ENCODE measurements at regions not wholly inside any gene's neighbourhood (a gene's known extent, or its start where the extent isn't known, plus 50 kb on each side); places are given as distances from the start of the nearest gene placed in this dataset.

DNA sequence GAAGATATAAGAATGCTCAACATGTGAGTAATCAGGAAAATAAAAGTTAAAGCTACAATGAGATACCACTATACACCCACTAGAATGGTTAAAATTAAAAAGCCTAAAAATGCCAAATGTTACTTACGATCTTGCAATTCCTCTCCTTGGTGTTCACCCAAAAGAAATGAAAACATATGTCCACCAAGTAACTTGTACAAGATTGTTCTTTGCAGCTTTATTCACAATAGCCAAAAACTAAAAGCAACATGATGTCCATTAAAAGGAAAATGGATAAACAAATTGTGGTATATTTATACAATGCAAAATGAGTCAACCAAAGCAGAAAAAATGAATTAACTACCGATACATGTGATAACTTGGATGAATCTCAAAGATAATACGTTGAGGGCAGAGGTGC lies 301.6 kb upstream of the THBS1 start:
- no peak for DNase-seq (ENCODE audit: low read depth)

DNA sequence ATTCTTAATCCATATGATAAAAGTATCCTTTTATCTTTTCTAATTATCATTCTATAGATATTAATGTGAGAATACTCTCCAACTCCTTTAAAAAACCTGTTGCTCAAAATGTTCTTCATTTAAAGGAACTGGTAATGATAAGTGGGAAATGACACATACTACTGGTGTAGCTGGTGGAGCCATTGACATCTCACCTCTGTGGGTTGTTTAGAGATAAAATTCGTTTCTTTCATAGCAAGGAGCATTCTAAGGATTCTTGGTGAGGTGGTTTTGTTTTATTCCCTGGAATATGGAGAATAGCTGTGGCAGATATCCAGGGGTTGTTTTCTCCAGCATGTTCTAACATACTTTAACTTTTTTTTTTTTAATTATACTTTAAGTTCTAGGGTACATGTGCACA lies 299.8 kb upstream of the THBS1 start:
- DNase-seq (ENCODE audit: low read depth), result no peak

GRCh38 chr15:39282663-39283208 lies 298.1 kb upstream of the THBS1 start:
- no peak for DNase-seq (ENCODE audit: low read depth)

- DNase-seq (ENCODE audit: low read depth), result no peak
Measured at GRCh38 chr15:39283531-39283930, 297.3 kb upstream of the THBS1 start.

DNA sequence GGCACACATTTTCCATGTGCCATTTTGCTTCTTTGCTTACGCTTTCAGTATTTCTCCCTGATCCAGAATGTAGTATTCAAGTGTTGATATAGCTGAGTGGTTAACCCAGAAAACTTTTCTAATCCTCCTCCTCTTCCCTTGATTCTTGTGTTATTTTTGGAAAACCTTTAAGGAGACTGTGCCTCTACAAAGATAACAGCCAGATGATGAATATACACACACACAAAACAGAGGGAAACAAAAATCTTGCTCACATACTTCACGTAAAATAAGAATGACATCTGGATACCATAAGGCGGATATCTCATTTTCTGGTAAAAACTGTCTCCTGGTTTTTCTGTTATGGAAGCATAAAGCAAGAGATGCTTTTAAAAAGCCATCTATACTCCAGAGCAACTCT lies 295.8 kb upstream of the THBS1 start:
- DNase-seq (ENCODE audit: low read depth), result no peak

- no peak for DNase-seq (ENCODE audit: low read depth)
Measured at GRCh38 chr15:39285663-39286062, 295.2 kb upstream of the THBS1 start.

- DNase-seq (ENCODE audit: low read depth), result no peak
Measured at GRCh38 chr15:39286706-39287105, 294.2 kb upstream of the THBS1 start.

DNA sequence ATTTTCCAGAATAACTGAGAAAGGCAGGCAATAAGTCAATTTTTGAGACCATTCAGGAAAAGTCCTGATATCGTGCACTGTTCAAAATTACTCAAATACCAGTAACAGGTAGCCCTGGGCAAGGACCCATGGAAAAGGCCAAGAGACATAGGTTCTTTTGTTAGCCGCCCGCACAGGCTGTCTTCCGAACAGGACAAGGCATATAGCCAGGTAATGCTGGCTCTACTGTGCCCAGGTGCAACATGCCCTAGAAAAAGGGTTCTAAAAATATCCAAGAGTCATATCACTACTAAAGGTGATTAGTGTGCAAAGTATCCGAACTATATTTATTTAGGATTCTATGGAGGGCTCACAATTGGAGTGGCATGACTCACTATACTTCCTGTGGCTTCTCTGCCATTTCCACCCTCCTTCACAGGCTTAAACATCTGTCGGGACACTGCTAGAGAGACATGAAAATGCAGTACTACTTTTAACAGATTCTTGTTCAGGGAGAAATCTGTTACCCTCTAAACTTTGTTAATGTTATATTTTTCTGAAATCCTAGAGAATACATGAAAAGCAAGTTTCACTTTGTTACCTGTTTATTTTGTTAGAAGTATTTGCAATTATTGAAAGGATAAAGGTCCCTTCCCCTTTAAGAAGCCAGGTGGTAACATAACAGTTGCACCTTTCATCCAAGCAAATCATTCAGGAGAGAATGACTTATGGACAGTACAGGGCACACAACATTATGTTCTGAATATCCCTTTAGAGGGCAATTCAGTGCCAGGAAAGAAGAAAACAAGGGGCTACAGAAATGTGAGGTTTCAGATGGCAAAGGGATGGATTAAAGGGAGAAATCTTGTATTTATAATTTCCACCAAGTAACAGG lies 293.3 kb upstream of the THBS1 start:
- no peak for DNase-seq (ENCODE audit: low read depth)

- no peak for DNase-seq (ENCODE audit: low read depth)
Measured at GRCh38 chr15:39290711-39291435, 290.0 kb upstream of the THBS1 start.

GRCh38 chr15:39291690-39292089 lies 289.2 kb upstream of the THBS1 start:
- no peak for DNase-seq (ENCODE audit: low read depth)

DNA sequence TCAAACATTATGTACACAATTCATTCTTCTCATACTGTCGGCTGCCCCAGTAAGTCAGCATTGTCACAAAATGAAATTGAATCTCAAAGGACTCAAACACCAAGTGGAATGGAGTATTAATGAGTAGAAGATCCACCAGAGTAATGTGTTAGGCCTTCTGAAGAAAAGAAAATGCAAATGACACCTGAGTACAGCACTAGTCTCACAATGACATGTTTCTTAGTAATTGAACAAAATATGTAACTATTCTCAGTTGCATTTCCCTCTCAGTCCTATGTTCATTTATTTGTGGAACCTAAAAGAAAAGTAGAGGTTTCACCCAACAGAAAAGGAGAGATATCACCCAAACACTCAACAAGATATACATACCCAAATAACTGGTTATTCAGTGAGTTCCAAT lies 283.9 kb upstream of the THBS1 start:
- DNase-seq (ENCODE audit: low read depth), result no peak

DNA sequence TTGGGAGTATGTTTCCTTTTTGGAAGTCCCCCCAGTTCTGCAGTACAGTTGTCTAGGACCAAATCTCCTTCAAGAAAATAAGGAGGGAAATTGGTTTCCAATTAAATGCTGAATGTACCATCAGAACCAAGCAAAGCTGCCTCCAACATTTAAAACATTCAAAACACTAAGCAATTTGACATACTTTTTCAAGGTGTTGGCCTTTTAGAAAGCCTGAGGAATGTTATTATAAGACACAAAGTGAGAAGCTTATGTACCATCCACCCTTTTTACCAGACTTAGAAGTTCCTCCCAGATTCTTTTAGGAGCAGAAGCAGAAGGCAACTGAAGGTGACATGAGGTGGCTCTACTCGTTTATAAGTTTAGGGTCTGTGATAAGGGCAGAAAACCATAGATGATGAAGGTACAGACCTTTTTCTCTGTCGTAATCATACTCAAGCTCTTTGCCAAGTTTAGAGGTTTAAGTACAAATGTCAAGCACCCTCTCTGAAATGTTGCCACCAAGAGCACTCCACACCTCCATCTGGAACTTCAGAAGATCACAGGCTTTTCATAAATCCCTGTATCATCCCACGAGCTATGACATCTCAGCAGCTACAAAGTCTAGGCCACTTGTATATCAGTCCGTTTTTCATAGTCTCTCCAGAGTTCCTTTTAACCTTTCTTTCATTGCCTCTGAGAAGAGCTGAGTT lies 282.5 kb upstream of the THBS1 start:
- DNase-seq (ENCODE audit: low read depth), result no peak

GRCh38 chr15:39299486-39300267 lies 281.2 kb upstream of the THBS1 start:
- no peak for DNase-seq (ENCODE audit: low read depth)

GRCh38 chr15:39300451-39301153 lies 280.3 kb upstream of the THBS1 start:
- DNase-seq (ENCODE audit: low read depth), result no peak

DNA sequence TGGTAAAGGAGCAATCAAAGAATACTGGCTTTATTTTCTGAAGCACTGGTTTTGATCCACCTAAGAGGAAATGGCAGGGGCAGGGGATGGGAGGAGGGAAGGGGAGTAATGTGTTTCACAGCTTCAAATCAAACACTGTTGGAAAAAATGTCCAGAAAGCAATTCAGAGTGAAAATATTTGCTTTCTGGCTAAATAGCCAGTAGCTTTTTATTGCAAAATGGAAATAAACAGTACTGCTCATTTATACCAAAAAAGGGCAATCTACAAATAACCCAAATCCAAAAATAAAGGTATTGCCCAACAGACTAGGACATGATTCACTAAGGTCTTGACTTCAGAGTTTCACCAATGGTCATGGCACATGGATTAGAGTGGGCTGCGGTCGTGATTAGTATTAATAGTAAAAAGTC lies 279.3 kb upstream of the THBS1 start:
- no peak for DNase-seq (ENCODE audit: low read depth)

GRCh38 chr15:39302936-39303335 lies 277.9 kb upstream of the THBS1 start:
- DNase-seq (ENCODE audit: low read depth), result no peak

DNA sequence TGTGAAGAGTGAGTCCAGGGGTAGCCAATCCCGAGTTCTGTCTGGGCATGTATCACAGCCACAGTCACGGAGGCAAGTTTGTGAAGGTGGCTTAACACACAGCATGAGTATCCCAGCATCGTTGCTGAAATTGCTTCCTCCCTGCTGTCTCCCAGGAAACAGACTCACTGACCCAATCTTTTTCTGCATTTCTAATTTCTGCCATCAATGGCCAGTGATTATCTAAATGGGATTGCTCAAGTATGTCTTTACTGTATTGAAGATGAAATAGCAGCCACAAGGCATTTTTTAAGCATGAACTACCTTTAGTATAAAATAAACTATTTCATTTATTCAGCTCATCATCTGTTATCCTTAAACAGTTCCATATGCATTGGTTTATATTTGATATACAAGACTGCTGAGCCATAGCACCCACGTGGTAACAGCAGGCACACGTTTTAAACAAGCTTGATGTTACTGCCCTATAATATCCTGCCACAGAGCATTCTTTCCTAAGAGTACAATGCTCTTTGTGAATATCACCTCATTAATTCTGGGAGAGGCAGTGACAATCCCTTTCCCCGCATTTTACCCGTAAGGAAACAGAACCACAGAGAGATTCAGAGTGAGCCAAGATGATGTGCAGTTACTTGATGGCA lies 276.6 kb upstream of the THBS1 start:
- DNase-seq (ENCODE audit: low read depth), result no peak

- no peak for DNase-seq (ENCODE audit: low read depth)
Measured at GRCh38 chr15:39304931-39305728, 275.7 kb upstream of the THBS1 start.

- no peak for DNase-seq (ENCODE audit: low read depth)
Measured at GRCh38 chr15:39310633-39311032, 270.2 kb upstream of the THBS1 start.

DNA sequence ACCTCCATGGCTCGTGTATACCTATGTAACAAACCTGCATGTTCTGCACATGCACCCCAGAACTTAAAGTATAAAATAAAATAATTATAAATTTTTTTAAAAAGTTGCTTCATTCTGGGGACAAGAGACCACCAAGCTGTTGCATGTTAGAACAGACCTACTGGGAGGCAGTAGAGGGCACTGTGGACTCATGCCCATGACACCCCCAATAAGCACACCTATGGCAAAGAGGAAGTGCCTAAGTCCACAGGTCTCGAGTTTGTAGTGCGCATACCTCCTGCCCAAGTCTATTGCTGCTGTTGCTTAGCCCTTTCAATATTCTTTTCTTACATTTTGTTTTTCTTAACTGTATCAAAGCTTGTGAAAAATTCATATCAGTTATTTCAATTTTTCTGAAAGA lies 267.9 kb upstream of the THBS1 start:
- no peak for DNase-seq (ENCODE audit: low read depth)
